SW 1271 (cell line): ENCODE measurements at regions not wholly inside any gene's neighbourhood (a gene's known extent, or its start where the extent isn't known, plus 50 kb on each side); places are given as distances from the start of the nearest gene placed in this dataset.
"Not testable (repeated sequence)": the region's sequence is repeated elsewhere in the genome, so short reads cannot be mapped to it uniquely, and the experiment has no call there.

Source experiments
- DNase-seq, 2 experiments: peaks; one replicate each; lab custom pipeline; 2025; lab: John Stamatoyannopoulos, UW

DNA sequence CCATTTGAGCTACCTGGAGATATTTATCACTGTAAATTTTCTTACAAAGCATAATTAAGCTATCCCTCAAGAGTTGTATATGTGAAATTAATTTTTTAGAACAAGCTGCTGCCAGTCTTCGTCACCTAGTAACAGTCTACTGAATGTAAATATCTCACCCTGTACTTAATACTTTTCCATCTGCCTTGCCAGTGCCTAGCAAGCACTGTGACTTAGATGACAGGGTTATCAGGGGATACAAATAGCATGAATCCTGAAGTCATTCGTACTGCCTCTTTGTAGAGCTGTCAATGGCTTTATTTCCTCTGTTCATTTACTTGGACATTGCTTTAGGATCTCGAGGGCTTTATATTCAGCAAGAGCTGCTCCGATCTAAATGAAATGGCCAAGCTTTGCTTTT is 763.6 kb downstream of the ADCYAP1 start:
- DNase-seq, result no peak

DNA sequence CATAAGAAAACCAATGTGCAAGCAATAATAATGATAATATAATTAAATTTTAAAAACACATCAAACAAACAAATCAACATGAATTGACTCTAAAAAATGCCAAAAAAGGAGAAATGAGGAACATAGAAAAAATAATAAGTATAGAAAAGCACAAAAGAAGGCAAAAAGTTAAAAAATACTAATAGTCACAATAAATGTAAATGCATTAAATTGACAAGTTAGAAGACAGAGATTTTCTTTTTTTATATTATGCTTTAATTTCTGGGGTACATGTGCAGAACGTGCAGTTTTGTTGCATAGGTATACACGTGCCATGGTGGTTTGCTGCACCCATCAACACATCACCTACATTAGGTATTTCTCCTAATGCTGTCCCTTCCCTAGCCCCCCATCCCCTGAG is 767.0 kb downstream of the ADCYAP1 start:
- not testable (repeated sequence) for DNase-seq

DNA sequence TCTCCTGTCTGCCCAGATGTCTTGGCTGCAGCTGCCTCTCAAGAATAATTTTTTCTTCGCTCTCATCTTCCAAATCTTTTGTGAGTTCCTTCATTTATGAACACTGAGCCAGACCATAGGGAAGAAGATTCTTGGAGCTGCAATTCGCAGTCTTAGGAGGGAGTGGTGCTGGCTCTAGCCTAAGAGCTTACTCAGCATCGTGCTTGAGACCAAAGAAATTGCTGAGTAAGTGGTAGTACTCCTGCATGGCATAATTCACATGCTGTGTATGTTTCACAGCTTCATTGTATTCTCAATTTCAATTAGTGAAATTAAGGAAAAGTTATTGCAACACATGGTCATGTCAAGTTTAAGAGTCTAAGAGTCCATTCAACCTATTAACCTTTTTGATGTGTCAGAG is 771.7 kb downstream of the ADCYAP1 start:
- no peak for DNase-seq

DNA sequence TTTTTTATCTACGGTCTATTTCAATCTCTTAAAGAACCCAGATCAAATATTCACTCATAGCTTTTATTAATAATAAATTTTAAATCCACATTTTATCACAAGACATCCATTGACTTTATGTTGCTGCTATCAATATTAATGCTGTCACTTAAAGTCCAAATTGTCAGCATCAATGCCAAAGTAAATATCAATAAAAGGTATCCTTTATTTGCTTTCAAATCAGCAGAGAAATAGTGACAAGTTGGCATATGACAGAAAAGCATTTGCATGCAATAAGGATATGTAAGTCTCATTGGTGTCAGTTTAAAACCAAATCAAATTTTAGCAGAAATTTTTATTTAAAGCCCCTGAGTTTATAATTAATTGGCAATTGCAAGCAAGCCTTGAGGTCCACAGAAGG is 775.4 kb downstream of the ADCYAP1 start:
- DNase-seq, result no peak

DNA sequence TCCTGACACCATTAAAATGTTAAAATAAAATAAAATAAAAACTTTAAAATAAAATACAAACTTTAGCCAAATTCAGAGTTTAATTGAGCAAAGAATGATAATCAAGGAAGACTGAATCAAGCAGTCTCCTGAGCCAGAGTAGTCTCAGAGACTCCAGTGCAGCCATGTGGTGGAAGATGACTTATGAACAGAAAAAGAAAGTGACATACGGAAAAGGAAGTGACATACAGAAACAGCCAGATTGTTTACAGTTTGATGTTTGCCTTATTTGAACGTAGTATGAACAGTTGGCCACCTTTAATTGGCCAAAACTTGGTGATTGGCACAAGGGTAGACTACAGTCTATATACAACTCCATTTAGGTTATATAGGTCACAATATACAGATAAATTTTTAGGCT is 787.2 kb downstream of the ADCYAP1 start:
- DNase-seq, result no peak

DNA sequence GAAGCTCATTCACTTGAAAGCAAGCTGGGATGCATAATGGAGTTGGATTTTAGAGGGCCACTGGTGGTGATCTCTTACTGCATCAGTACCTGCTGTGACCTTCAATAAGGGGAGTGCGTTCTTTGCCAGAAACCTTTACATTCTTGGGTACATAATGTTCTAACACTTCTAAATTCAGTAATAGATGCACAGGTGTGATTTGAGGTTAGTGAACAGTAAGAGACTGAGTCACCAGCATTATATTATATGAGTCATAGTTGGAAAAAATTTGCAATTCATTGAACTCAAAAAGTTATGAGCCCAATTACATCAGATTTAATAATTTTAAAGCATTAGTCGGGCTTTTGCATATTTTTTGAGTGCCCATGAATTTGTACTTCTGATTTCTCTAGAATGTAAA is 803.3 kb downstream of the ADCYAP1 start:
- DNase-seq, result no peak

DNA sequence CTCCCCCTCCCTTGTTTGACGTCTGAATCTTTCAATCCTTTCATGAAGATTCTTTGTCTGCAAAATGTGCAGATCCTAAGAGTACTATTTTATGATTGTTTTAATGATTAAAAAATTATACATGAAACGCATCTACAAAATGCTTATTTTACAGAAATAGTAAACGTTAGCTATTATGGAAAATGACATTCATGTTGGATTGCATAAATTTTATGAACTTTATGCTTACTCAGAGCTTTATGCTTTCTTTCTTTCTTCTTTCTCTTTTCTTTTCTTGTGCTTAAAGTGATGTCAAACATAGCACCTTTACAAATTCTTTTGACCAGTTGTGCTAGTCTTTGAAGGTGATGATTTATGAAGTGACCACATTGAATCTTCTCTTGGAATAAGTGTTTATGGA is 805.4 kb downstream of the ADCYAP1 start:
- no peak for DNase-seq

DNA sequence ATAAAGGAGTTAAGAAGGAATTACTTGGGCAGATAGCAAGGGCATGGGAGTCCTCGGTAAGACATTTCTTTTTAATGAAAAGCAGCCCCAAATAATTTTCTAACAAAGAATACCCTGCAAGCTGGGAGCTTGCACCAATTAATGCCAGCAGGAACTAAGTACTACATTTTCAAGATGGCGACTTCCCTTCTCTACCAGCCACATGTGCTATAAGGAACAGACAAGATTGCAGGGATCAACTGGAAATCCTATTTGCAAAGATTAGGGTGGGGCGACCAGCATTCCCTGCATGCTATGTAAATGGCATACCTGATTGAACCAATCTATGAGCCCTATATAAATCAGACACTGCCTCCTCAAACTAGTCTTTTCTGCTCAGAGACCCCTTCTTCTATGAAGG is 827.5 kb downstream of the ADCYAP1 start:
- DNase-seq, result no peak

DNA sequence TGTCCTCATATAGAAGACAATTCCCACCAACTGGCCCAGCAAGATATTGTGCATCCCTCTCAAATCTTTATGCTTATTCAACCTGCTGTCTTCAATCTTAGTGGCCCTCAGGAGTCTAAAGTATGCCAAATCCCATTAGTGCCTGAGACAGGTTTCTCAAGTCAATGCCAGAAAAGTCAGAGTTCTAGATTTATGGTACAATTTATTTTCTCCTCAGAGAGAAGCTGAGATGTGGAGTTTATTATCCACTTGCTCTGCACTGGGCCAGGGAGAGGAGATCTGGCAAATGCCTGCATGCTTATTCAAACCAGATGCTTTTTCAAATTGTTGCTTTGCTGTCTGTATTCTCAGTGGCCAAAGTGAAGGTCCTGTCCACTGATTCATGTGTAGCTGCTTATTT is 825.2 kb downstream of the METTL4 start:
- DNase-seq, result no peak

DNA sequence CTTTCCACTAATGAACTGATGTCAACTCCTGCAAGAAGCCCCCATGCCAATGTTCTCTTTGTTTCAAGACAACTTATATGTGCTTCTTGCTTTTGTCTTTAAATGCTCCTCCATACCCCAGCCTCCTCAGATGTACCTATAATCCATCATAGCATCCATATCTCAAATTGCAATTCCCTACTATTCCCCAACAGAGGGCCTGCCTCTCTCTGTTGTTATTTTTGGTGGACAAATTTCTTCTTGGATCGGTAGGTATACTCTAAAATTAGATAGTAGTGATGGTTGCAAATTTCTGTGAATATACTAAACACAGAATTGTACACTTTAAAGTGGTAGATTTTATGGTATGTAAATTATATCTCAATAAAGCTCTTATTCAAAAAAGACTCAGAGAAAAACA is 820.1 kb downstream of the METTL4 start:
- no peak for DNase-seq

DNA sequence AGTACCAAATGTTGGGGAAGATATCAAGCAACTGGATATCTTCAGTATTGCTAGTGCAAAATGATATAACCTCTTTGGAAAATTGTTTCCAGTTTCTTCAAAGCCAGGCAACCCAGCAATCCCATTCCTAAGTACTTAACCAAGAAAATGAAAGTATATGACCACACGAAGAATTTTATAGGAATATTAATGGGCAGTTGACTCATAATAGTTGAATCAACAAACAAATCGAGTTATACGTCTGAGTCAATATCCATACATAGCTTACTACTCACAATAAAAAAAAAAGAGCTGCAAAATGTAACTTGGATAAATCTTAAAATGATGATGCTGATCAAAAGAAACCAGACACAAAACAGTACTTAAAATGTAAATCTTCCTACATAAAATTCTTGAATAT is 810.4 kb downstream of the METTL4 start:
- no peak for DNase-seq

DNA sequence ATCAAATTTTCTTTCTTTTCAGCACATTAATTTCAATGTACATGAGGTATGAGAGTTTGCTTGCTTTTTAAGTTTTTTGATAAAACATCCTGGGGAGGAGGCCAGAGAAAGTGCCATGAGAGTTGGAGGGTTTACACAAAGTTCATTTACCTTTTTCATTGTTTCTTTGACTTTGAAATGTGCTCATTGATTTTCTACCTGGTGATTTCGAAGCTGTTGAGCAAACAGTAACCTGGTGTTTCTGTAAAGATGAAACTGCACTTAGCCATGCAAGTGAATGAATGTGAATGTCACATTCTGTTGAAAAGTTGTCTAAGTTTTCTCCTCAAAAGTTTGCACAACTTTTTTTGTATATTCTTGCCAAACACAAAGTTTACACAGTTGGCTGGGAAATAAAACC is 797.0 kb downstream of the METTL4 start:
- DNase-seq, result no peak

DNA sequence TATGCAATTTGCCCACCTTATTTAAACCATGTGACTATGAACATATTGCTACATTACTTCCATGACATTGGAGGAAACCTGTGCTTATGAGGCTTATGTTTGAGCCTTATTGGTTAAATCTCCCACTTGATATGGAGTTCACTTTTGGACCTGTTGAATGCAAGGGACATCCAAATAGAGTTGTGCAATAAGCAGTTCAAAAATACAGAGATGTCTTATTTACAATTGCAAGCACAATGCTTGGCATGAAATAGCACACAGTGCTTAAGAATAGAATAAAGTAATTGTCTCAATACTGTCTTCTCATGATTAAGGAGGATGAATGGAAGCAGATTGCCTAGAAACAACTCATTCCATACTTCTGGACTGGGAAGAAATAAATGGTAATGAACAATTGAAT is 793.5 kb downstream of the METTL4 start:
- DNase-seq, result no peak

DNA sequence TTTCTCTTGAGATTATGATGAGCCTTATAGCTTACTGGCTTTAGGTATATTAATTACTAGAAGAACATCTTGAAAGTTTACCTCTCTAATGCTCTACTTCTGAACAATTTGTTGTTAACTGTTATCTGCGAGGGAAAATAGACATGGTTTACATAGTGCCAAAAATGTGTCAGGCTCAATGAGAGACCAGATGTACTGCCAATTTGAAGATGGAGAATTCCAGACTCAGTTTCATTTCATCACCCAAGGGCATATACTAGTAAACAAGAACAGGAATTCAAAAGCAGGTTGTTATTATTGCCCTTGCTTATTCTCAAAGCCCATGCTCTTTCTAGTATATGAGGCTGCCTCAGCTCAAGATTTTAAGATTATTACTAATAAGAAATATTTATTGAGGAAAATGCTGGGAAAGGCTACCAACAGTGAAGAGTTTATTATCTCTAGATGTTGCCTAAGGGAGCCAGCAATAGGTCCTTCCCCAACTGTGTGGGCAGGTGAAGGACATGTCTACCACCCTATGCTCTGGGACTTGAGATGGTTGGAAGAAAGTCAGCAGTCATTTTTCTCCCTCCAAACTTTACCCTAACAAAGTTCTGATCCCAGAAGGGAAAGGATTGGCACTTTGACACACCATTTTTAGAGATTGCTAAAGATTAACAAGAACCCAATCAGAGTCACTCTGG is 792.7 kb downstream of the METTL4 start:
- no peak for DNase-seq

DNA sequence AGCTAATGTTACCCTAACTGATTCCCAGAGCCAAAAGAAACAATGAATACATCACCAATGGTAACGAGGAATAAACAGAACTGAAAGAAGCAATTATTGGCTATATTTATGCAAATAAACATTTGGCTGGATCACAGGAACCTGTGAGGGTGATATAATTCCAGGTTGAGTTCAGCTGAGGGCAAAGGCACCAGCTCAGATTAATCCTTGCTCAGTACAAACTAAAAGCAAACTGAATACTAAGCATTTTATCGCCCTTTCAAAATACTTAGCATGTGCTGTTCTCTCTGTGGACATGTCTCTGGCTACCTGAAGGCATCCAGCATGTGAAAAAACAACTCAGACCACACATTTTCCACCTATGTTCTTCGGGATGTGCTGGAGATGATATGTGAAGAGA is 791.7 kb downstream of the METTL4 start:
- no peak for DNase-seq

DNA sequence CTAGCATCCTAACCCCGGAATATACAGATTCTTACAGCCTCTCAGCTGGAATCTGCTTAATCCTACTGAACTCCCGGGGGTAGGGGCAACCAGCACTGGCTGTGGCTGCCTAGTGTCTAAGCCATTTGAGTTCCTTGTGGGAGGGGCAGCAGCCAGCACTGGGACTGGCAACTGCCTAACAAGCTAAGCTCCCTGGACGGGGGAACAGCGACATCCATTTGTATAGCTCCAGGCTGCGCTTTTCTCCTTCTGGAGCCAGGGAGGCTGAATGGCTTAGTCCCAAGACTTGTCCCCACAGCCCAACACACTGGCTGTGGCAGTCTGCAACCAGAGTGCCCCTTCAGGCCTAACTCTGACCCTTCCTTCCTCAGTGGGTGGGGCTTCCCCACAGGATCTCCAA is 787.2 kb downstream of the METTL4 start:
- no peak for DNase-seq

DNA sequence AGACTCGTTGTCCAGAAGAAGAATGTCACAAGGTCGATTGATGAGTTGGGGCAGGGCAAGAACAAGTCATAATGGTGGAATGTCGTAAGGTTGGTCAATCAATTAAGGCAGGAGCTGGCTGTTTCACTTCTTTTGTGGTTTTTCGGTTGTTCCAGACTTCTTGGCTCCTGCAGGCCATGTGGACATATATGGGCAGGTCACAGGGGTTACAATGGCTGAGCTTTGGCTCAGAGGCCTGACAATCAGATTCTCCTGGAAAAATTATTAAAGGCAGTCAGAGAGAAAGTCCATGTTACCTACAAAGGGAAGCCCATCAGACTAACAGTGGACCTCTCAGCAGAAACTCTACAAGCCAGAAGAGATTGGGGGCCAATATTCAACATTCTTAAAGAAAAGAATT is 785.3 kb downstream of the METTL4 start:
- not testable (repeated sequence) for DNase-seq

DNA sequence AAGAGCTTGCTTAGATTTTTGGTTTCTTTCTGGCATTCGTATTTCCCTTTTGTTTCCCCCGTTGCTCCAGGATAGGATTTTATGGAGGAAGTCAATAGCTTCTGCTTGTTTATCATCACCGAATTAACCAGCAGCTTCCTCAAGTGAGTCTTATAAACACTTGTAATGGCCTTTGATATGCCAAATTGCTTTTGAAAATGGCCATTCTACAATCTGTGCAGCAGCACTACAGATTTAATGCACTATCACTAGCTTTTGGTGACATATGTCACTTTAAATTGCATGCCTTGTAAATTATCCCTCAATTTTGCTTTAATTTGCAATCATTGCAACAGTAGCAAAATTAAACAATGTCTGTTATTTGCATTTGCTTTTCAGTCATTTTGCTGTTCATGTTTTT is 774.7 kb downstream of the METTL4 start:
- DNase-seq, result no peak

DNA sequence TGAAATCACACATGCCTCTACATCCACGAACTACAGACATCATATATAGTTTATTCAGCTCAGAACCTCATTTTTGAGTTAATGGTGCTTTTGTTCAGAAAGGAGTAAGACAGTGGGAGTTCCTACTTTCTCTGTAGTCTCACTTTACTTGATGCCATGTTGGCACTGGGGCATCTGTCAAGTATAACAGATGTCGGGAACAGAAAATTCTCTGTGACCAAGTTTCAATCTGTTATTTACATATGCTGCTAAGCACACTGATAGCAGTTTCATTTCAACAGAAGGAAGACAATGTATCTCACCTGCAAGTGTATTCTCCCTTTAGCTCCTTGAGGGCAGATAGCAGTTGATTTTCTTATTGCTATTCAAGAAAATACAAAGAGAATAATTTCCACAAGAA is 774.1 kb downstream of the METTL4 start:
- no peak for DNase-seq

DNA sequence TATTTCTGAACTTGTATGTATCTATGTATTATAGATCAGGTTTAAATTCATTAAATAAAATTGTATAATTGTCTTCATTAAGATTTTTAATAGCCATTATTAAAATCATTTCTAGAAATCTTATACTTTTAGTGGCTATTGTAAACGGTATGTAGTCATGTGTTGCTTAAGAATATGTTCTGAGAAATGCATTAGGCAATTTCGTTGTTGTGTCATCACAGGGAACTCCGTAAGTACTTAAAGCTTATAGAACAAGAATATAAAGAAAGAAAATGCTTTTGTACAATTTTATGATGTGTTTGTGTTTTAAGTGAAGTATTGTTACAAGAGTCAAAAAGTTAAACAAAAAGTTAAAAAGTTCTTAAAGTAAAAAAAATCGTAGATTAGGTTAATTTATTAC is 765.8 kb downstream of the METTL4 start:
- no peak for DNase-seq

DNA sequence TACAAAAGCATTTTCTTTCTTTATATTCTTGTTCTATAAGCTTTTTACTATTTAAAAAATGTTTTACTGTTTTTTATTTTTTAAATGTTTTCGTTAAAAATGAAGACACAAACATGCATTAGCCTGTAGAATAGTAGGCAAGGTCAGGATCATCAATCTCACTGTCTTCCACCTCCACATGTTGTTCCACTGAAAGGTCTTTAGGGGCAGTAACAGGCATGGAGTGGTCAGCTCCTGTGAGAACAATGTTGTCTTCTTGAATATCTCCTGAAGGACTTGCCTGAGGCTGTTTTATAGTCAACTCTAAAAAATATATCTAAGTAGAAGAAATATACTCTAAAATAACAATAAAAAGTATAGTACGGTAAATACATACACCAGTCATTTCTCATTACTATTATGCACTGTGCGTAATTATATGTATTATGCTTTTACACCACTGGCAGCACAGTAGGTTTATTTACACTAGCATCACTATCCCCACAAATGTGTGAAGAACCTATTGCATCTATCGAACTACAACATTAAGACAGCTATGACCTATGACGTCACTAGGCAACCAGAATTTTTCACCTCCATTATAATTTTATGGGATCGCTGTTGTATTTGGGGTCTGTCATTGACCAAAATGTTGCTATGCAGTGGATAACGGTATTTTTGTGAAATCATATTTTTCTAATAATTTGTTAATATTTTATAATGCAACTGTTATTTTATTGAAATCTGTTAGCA is 764.3 kb downstream of the METTL4 start:
- no peak for DNase-seq

DNA sequence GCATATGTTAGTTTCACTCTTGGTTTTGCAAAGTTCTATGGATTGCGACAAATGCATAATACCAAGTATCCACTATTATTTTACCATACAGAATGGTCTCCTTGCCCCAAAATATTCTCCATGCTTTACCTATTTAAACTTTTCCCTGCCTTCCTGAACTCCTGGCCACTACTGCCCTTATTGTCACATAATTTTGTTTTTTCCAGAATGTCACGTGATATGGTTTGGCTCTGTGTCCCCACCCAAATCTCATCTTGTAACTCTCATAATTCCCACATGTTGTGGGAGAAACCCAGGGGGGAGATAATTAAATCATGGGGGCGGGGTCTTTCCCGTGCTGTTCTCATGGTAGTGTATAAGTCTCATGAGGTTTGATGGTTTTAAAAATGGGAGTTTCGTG is 760.0 kb downstream of the METTL4 start:
- no peak for DNase-seq

DNA sequence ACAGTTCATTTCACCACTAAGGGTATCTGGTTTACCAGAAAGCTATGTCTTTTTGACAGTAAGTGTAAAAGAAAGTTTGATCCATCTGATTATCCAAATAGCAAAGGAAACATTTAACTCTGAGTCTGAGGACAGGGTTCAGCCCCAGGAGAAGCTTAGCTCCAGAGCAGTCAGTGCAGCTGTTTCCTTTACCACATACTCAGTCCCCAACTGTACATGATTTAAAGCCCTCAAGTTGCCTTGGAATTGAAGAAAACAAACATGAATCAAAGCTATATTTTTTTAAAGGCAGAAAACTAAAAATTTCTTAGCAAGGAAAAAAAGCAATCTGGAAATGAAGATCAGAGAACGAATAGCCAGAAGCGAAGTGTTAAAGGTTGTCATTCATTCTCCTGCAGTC is 746.0 kb downstream of the METTL4 start:
- no peak for DNase-seq

DNA sequence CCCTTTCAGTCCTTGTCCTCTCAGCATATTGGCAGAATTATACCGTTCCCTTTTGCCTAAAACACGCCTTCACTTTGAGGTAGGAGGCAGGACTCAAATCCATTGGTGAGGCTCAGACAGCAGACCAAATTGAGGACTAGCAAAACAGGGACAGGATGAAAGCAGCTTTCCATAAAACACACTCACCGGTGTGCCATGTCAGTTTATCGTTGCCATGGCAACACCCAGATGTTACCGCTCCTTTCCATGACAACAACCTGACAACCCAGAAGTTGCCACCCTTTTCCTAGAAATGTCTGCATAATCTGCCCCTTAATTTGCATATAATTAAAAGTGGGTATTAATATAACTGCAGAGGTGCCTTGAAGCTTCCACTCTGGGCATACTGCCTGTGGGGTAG is 730.4 kb downstream of the METTL4 start:
- no peak for DNase-seq
